Ishikawa (cell line): ENCODE measurements at regions not wholly inside any gene's neighbourhood (a gene's known extent, or its start where the extent isn't known, plus 50 kb on each side); places are given as distances from the start of the nearest gene placed in this dataset.

Experiments used
- EP300 ChIP-seq: IDR thresholded peaks from 2 replicates; pipeline ENCODE4 v1.6.1; 2012; ENCODE audit warnings: borderline replicate concordance
- USF1 ChIP-seq: IDR thresholded peaks from 2 replicates; pipeline ENCODE4 v1.6.1; 2012
- TF ChIP-seq, protein P1 (sequence below): IDR thresholded peaks from 2 replicates; pipeline ENCODE4 v1.6.1; 2012; ENCODE audit warnings: low read depth, mild to moderate bottlenecking

GRCh38 chr12:89827592-89827991 lies 119.0 kb upstream of the ATP2B1 start:
- TF ChIP-seq, protein P1, sequence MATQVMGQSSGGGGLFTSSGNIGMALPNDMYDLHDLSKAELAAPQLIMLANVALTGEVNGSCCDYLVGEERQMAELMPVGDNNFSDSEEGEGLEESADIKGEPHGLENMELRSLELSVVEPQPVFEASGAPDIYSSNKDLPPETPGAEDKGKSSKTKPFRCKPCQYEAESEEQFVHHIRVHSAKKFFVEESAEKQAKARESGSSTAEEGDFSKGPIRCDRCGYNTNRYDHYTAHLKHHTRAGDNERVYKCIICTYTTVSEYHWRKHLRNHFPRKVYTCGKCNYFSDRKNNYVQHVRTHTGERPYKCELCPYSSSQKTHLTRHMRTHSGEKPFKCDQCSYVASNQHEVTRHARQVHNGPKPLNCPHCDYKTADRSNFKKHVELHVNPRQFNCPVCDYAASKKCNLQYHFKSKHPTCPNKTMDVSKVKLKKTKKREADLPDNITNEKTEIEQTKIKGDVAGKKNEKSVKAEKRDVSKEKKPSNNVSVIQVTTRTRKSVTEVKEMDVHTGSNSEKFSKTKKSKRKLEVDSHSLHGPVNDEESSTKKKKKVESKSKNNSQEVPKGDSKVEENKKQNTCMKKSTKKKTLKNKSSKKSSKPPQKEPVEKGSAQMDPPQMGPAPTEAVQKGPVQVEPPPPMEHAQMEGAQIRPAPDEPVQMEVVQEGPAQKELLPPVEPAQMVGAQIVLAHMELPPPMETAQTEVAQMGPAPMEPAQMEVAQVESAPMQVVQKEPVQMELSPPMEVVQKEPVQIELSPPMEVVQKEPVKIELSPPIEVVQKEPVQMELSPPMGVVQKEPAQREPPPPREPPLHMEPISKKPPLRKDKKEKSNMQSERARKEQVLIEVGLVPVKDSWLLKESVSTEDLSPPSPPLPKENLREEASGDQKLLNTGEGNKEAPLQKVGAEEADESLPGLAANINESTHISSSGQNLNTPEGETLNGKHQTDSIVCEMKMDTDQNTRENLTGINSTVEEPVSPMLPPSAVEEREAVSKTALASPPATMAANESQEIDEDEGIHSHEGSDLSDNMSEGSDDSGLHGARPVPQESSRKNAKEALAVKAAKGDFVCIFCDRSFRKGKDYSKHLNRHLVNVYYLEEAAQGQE = no peak
- TF ChIP-seq USF1 (no peak), EP300 (no peak)
